ENCODE measurements at regions not wholly inside any gene's neighbourhood (a gene's known extent, or its start where the extent isn't known, plus 50 kb on each side); places are given as distances from the start of the nearest gene placed in this dataset.
A peak's percentile ranks its signal among the peaks of the same experiment; 100 is the strongest.

- intact Hi-C loops (cut with micrococcal nuclease), result no loop called here
- Histone ChIP-seq H3K9ac (ENCODE audit: insufficient read depth in 1 of 2, low read depth in 2 of 2, low read length in 2 of 2) (no peak overlapping the region), H3K36me3 (ENCODE audit: control insufficient read depth, insufficient read depth, low read length) (no peaks in the 10 kb centered on the region), H2AFZ (ENCODE audit: low read depth, low read length) (no peak overlapping the region), H3K9me1 (ENCODE audit: control insufficient read depth, insufficient read depth, low read length) (peaks cover 3% of the 10 kb centered on the region), H3K27me3 (ENCODE audit: control insufficient read depth in 2 of 2, insufficient read depth in 2 of 2, low read length in 2 of 2) (peaks cover 7 to 27% of the 10 kb centered on the region in 2 experiments; a peak in 4 of 5 replicates), H3K4me2 (ENCODE audit: insufficient read depth, low read length) (no peak overlapping the region), H3K27ac (ENCODE audit: extremely low read depth, low read depth, low read length) (no peak overlapping the region), H3K4me3 (no peak overlapping the region), H3K4me1 (replicated peaks in 1 of 2; ENCODE audit: control insufficient read depth in 2 of 2, insufficient read depth in 2 of 2, low read length in 2 of 2) (no peaks in the 10 kb centered on the region), H4K20me1 (replicated peaks; ENCODE audit: control insufficient read depth, insufficient read depth, low read length) (no peaks in the 10 kb centered on the region), H3K9me3 (replicated peaks; ENCODE audit: control insufficient read depth, insufficient read depth, low read depth, low read length) (no peaks in the 10 kb centered on the region), H3K79me2 (ENCODE audit: control insufficient read depth, insufficient read depth, low read length) (no peaks in the 10 kb centered on the region)
- BruUV-seq (replicated peaks), result no TSS peak
- FAIRE-seq (peak; percentile 32), ATAC-seq (peak; percentile 84), DNase-seq (ENCODE audit: extremely low read depth in 1 of 4, low spot score in 3 of 4) (peak in 2 of 4 experiments; percentile 20 to 47)
- TF ChIP-seq SMAD1 (IDR thresholded peaks at IDR 0.05; ENCODE audit: low read depth, low read length, partially characterized antibody) (no peak), NFXL1 (CRISPR knock-in tag; IDR thresholded peaks at IDR 0.05) (no peak), CBFA2T3 (IDR thresholded peaks at IDR 0.05) (peak; percentile 28), TCF3 (CRISPR knock-in tag; IDR thresholded peaks at IDR 0.05) (peak; percentile 38), NONO (IDR thresholded peaks at IDR 0.05; ENCODE audit: low read depth in 2 of 2, low read length in 1 of 2) (no peak), JUN (IDR thresholded peaks at IDR 0.05; ENCODE audit: borderline replicate concordance, low read depth, low read length) (no peak), JUN (CRISPR knock-in tag; IDR thresholded peaks at IDR 0.05; ENCODE audit: borderline replicate concordance) (no peak), TAL1 (IDR thresholded peaks at IDR 0.05) (peak; percentile 7; the same call in 1 of the 2 replicates), CLOCK (CRISPR knock-in tag; IDR thresholded peaks at IDR 0.05; ENCODE audit: borderline replicate concordance) (no peak)
- TF ChIP-seq, protein P1, sequence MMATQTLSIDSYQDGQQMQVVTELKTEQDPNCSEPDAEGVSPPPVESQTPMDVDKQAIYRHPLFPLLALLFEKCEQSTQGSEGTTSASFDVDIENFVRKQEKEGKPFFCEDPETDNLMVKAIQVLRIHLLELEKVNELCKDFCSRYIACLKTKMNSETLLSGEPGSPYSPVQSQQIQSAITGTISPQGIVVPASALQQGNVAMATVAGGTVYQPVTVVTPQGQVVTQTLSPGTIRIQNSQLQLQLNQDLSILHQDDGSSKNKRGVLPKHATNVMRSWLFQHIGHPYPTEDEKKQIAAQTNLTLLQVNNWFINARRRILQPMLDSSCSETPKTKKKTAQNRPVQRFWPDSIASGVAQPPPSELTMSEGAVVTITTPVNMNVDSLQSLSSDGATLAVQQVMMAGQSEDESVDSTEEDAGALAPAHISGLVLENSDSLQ (IDR thresholded peaks at IDR 0.05), result no peak
- 1% methylated on average over 7 of the region's 7 CpGs for whole genome bisulfite sequencing (ENCODE audit: insufficient coverage, low coverage, missing lambda C conversion rate)
- POLR2A ChIA-PET, result no interaction called here
- in situ Hi-C loops (cut with MboI), result no loop called here
- CTCF ChIA-PET (ENCODE audit: low intra/inter-chr PET ratio), result no interaction called here
These were observed 490.7 kb downstream of the EIPR1 start for GRCh38 chr2:2886922-2887321.

Data from K562 (cell line).